Cardiac septum (tissue), 1 donor: ENCODE measurements at regions not wholly inside any gene's neighbourhood (a gene's known extent, or its start where the extent isn't known, plus 50 kb on each side); places are given as distances from the start of the nearest gene placed in this dataset.

Source experiments
- DNase-seq: peaks from one replicate; pipeline ENCODE4 v3.0.0-alpha.2; 2020; ENCODE audit warnings: low spot score
- intact Hi-C: fragments of 100-400 bp; cut with DNase I; formaldehyde crosslinking; loops from one replicate; pipeline ENCODE4 v1.14.0; 2022
- donor health status: DM: no; HTN: no; CAD: no.

GRCh38 chr5:33303579-33304095 is 137.1 kb upstream of the TARS1 start:
- no peak for DNase-seq
- intact Hi-C loops, result no loop called here

- no peak for DNase-seq
- intact Hi-C loops, result no loop called here
These were observed 136.2 kb upstream of the TARS1 start for GRCh38 chr5:33304601-33305000.

GRCh38 chr5:33305572-33305971 is 135.2 kb upstream of the TARS1 start:
- intact Hi-C loops, result loop anchor here (5.0 kb wide), 1 partner anchor 67 kb away; no protein-coding TSS in a partner anchor

GRCh38 chr5:33306758-33307157 is 134.0 kb upstream of the TARS1 start:
- intact Hi-C loops, result loop anchor here (5.0 kb wide), 1 partner anchor 66 kb away; no protein-coding TSS in a partner anchor
- DNase-seq, result no peak

More at GRCh38 chr5:33305572-33305971, 135.2 kb upstream of the TARS1 start:
- DNase-seq, result no peak

GRCh38 chr5:33308586-33308985 is 132.2 kb upstream of the TARS1 start:
- intact Hi-C loops, result loop anchor here (5.0 kb wide), 1 partner anchor 64 kb away; no protein-coding TSS in a partner anchor
- DNase-seq, result no peak

GRCh38 chr5:33309068-33309467 is 131.7 kb upstream of the TARS1 start:
- intact Hi-C loops, result loop anchor here (5.0 kb wide), 1 partner anchor 63 kb away; no protein-coding TSS in a partner anchor

GRCh38 chr5:33309536-33310345 is 131.0 kb upstream of the TARS1 start:
- no peak for DNase-seq
- intact Hi-C loops, result loop anchor here (5.0 kb wide), 1 partner anchor 63 kb away; no protein-coding TSS in a partner anchor

More at GRCh38 chr5:33309068-33309467, 131.7 kb upstream of the TARS1 start:
- DNase-seq, result no peak

- intact Hi-C loops, result no loop called here
These were observed 130.3 kb upstream of the TARS1 start for GRCh38 chr5:33310451-33310850.

GRCh38 chr5:33311893-33312292 is 128.9 kb upstream of the TARS1 start:
- intact Hi-C loops, result no loop called here

More at GRCh38 chr5:33310451-33310850, 130.3 kb upstream of the TARS1 start:
- DNase-seq, result no peak

GRCh38 chr5:33312571-33313549 is 127.9 kb upstream of the TARS1 start:
- DNase-seq, result no peak
- intact Hi-C loops, result no loop called here

More at GRCh38 chr5:33311893-33312292, 128.9 kb upstream of the TARS1 start:
- DNase-seq, result no peak

GRCh38 chr5:33315189-33315588 is 125.6 kb upstream of the TARS1 start:
- intact Hi-C loops, result no loop called here
- no peak for DNase-seq

- intact Hi-C loops, result no loop called here
- no peak for DNase-seq
These were observed 124.0 kb upstream of the TARS1 start for GRCh38 chr5:33316773-33317172.

GRCh38 chr5:33317271-33317670 is 123.5 kb upstream of the TARS1 start:
- intact Hi-C loops, result no loop called here
- DNase-seq, result no peak

GRCh38 chr5:33319151-33319550 is 121.6 kb upstream of the TARS1 start:
- no peak for DNase-seq
- intact Hi-C loops, result no loop called here

- intact Hi-C loops, result loop anchor here (5.0 kb wide), 1 partner anchor 42 kb away; no protein-coding TSS in a partner anchor
- no peak for DNase-seq
These were observed 120.9 kb upstream of the TARS1 start for GRCh38 chr5:33319841-33320240.

- intact Hi-C loops, result loop anchor here (5.0 kb wide), 1 partner anchor 41 kb away; no protein-coding TSS in a partner anchor
- no peak for DNase-seq
These were observed 119.7 kb upstream of the TARS1 start for GRCh38 chr5:33321026-33321425.

- DNase-seq, result no peak
- intact Hi-C loops, result loop anchor here (5.0 kb wide), 1 partner anchor 40 kb away; no protein-coding TSS in a partner anchor
These were observed 118.1 kb upstream of the TARS1 start for GRCh38 chr5:33322632-33323031.

- intact Hi-C loops, result loop anchor here (5.0 kb wide), 1 partner anchor 38 kb away; no protein-coding TSS in a partner anchor
- DNase-seq, result no peak
These were observed 116.0 kb upstream of the TARS1 start for GRCh38 chr5:33324667-33325307.

- no peak for DNase-seq
- intact Hi-C loops, result no loop called here
These were observed 111.9 kb upstream of the TARS1 start for GRCh38 chr5:33328818-33329217.
